Erythroblast (primary cell): ENCODE measurements at regions not wholly inside any gene's neighbourhood (a gene's known extent, or its start where the extent isn't known, plus 50 kb on each side); places are given as distances from the start of the nearest gene placed in this dataset.

ENCODE experiments used
- GATA1 ChIP-seq: IDR thresholded peaks from 2 replicates; pipeline ENCODE4 v1.6.1; 2011; ENCODE audit warnings: low read depth, mild to moderate bottlenecking, control low read depth, low read length, moderate library complexity
- POLR2A ChIP-seq: IDR thresholded peaks from 2 replicates; pipeline ENCODE4 v1.6.1; 2011; ENCODE audit warnings: mild to moderate bottlenecking, low read length

DNA sequence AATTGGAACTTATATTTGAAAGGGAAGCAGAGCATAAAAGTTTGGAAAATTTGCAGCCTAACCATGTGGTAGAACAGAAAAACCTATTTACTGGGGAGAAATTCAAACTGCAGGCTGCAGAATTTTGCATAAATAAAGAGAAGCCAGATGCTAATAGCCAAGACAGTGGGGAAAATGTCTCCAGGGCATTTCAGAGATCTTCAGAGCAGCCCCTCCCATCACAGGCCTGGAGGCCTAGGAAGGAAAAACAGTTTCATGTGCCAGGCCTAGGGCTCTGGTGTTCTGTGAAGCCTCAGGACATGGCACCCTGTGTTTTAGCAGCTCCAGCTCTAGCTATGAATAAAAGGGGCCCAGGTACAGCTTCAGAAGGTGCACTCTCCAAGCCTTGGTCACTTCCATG lies 648.7 kb upstream of the FRG1 start:
- no peak for TF ChIP-seq POLR2A
- TF ChIP-seq GATA1: no peak
